H1 (cell line): ENCODE measurements at regions not wholly inside any gene's neighbourhood (a gene's known extent, or its start where the extent isn't known, plus 50 kb on each side); places are given as distances from the start of the nearest gene placed in this dataset.

Experiments used
- CTCF ChIA-PET: fragments of 300-600 bp; sonication (Branson Sonifier 250); formaldehyde crosslinking; loops from one replicate; lab custom pipeline; 2021; ENCODE audit not compliant: partially characterized antibody; lab: Charles Lee
- POLR2A ChIA-PET: fragments of 300-600 bp; sonication (Branson Sonifier 250); formaldehyde crosslinking; loops from one replicate; lab custom pipeline; 2021; ENCODE audit warnings: inconsistent platforms; ENCODE audit not compliant: partially characterized antibody; lab: Charles Lee
- DNase-seq, 2 experiments: peaks; one replicate each; pipeline versions ENCODE4 v3.0.0 to v3.0.0-alpha.2; 2010 to 2022; ENCODE audit warnings: low spot score in 2 of 2, low read depth in 1 of 2, mixed read lengths in 1 of 2
- FAIRE-seq: peaks from 2 replicates; lab custom pipeline; 2011; peaks lifted over from hg19 to GRCh38; lab: Jason Lieb, UNC
- H2AFZ ChIP-seq: 2 replicates; pipeline ENCODE4 v1.8.1; 2012; ENCODE audit warnings: low read length, inconsistent platforms
- H2AK5ac ChIP-seq: 2 replicates; pipeline ENCODE4 v1.6.1; 2013; ENCODE audit warnings: low read depth, low read length
- H2BK120ac ChIP-seq: replicated peaks from 2 replicates; pipeline ENCODE3; 2013; ENCODE audit warnings: low read depth, low read length, inconsistent platforms
- H2BK12ac ChIP-seq: 2 replicates; pipeline ENCODE4 v1.6.1; 2013; ENCODE audit warnings: low read depth, low read length
- H2BK15ac ChIP-seq: 2 replicates; pipeline ENCODE4 v1.6.1; 2013; ENCODE audit warnings: low read length
- H2BK20ac ChIP-seq: 2 replicates; pipeline ENCODE4 v1.6.1; 2013; ENCODE audit warnings: low read length
- H2BK5ac ChIP-seq: 2 replicates; pipeline ENCODE4 v1.6.1; 2013; ENCODE audit warnings: low read depth, low read length
- H3K14ac ChIP-seq: 2 replicates; pipeline ENCODE4 v1.6.1; 2013; ENCODE audit warnings: inconsistent platforms; ENCODE audit not compliant: insufficient read length
- H3K18ac ChIP-seq: 2 replicates; pipeline ENCODE4 v1.6.1; 2013; ENCODE audit warnings: low read length; ENCODE audit errors: extremely low read depth
- H3K23ac ChIP-seq: 2 replicates; pipeline ENCODE4 v1.6.1; 2013; ENCODE audit warnings: inconsistent platforms; ENCODE audit not compliant: insufficient read length
- H3K23me2 ChIP-seq: 2 replicates; pipeline ENCODE4 v1.6.1; 2013; ENCODE audit warnings: low read depth, low read length
- H3K27ac ChIP-seq: 2 replicates; pipeline ENCODE4 v1.6.1; 2011; ENCODE audit warnings: low read depth, low read length, inconsistent platforms
- H3K27me3 ChIP-seq, 4 experiments: replicated peaks in 1 of 4; 1 replicate in 1 of 4; 2 replicates in 3 of 4; pipeline versions ENCODE4 v1.6.1 to v1.8.1; 2011 to 2013; ENCODE audit warnings: low read length in 3 of 4, mild to moderate bottlenecking in 3 of 4, inconsistent platforms in 2 of 4, mixed read lengths in 2 of 4, moderate library complexity in 1 of 4; ENCODE audit not compliant: control insufficient read depth in 3 of 4, insufficient read depth in 3 of 4; ENCODE audit errors: extremely low read depth in 1 of 4
- H3K36me3 ChIP-seq, 4 experiments: 2 replicates each; pipeline versions ENCODE4 v1.6.1 to v1.8.1; 2011 to 2013; ENCODE audit warnings: mild to moderate bottlenecking in 4 of 4, low read length in 3 of 4, moderate library complexity in 2 of 4, control low read depth in 1 of 4, inconsistent platforms in 1 of 4; ENCODE audit not compliant: insufficient read depth in 4 of 4, control insufficient read depth in 2 of 4
- H3K4ac ChIP-seq: replicated peaks from 2 replicates; pipeline ENCODE3; 2013; ENCODE audit warnings: low read length, low read depth, mixed read lengths, inconsistent platforms; ENCODE audit not compliant: insufficient read length
- H3K4me1 ChIP-seq, 4 experiments: replicated peaks in 1 of 4; 1 replicate in 1 of 4; 2 replicates in 3 of 4; pipeline versions ENCODE4 v1.6.1 to v1.8.1; 2011 to 2013; ENCODE audit warnings: low read length in 3 of 4, inconsistent platforms in 2 of 4, mixed read lengths in 1 of 4; ENCODE audit not compliant: insufficient read depth in 4 of 4, control insufficient read depth in 3 of 4
- H3K4me2 ChIP-seq, 2 experiments: 2 replicates each; pipeline versions ENCODE4 v1.6.1 to v1.8.1; 2011 to 2013; ENCODE audit warnings: low read depth in 2 of 2, low read length in 2 of 2, control low read depth in 1 of 2, inconsistent platforms in 1 of 2, mild to moderate bottlenecking in 1 of 2; ENCODE audit not compliant: insufficient read depth in 1 of 2
- H3K4me3 ChIP-seq, 4 experiments: fragments of 200-600, 300-600 bp in 1 of 4; sonication (generic), shearing (Covaris generic), sonication (Bioruptor Twin) in 1 of 4; 2 replicates each; pipeline versions ENCODE4 v1.5.1 to v1.8.1; 2011 to 2016; ENCODE audit warnings: low read length in 4 of 4, low read depth in 3 of 4, control low read depth in 2 of 4, inconsistent platforms in 2 of 4, mild to moderate bottlenecking in 2 of 4, mixed read lengths in 1 of 4, moderate library complexity in 1 of 4; ENCODE audit not compliant: insufficient read depth in 2 of 4; ENCODE audit errors: extremely low read depth in 1 of 4
- H3K56ac ChIP-seq: replicated peaks from 2 replicates; pipeline ENCODE3; 2013; ENCODE audit warnings: low read depth, mild to moderate bottlenecking, mixed read lengths, low read length, inconsistent platforms; ENCODE audit not compliant: insufficient read length
- H3K79me1 ChIP-seq: 2 replicates; pipeline ENCODE4 v1.6.1; 2013; ENCODE audit warnings: low read depth, low read length, control low read depth
- H3K79me2 ChIP-seq, 2 experiments: 2 replicates each; pipeline versions ENCODE4 v1.6.1 to v1.8.1; 2012 to 2013; ENCODE audit warnings: low read length in 2 of 2, mild to moderate bottlenecking in 2 of 2, inconsistent platforms in 1 of 2; ENCODE audit not compliant: insufficient read depth in 2 of 2, control insufficient read depth in 1 of 2
- H3K9ac ChIP-seq, 4 experiments: replicated peaks in 1 of 4; 1 replicate in 1 of 4; 2 replicates in 3 of 4; pipeline versions ENCODE4 v1.6.1 to v1.8.1; 2011 to 2013; ENCODE audit warnings: low read depth in 3 of 4, low read length in 3 of 4, control low read depth in 2 of 4, mild to moderate bottlenecking in 2 of 4, moderate library complexity in 2 of 4, inconsistent platforms in 1 of 4; ENCODE audit errors: extremely low read depth in 1 of 4
- H3K9me3 ChIP-seq, 2 experiments: 2 replicates each; pipeline versions ENCODE4 v1.6.1 to v1.8.1; 2012 to 2013; ENCODE audit warnings: mild to moderate bottlenecking in 2 of 2, moderate library complexity in 2 of 2, control low read depth in 1 of 2, inconsistent platforms in 1 of 2, low read depth in 1 of 2, low read length in 1 of 2, mixed read lengths in 1 of 2; ENCODE audit not compliant: insufficient read depth in 2 of 2
- H4K20me1 ChIP-seq, 2 experiments: replicated peaks in 1 of 2; 2 replicates each; pipeline versions ENCODE3 to v1.8.1; 2011 to 2013; ENCODE audit warnings: inconsistent platforms in 2 of 2, low read length in 2 of 2, mild to moderate bottlenecking in 1 of 2; ENCODE audit not compliant: insufficient read depth in 2 of 2, control insufficient read depth in 1 of 2
- H4K5ac ChIP-seq: 2 replicates; pipeline ENCODE4 v1.6.1; 2013; ENCODE audit warnings: low read length, low read depth, mixed read lengths, inconsistent platforms; ENCODE audit not compliant: insufficient read length
- H4K8ac ChIP-seq: 2 replicates; pipeline ENCODE4 v1.8.0; 2013; ENCODE audit warnings: mild to moderate bottlenecking, moderate library complexity, low read length, inconsistent platforms; ENCODE audit not compliant: insufficient read depth; ENCODE audit errors: extremely low read depth
- H4K91ac ChIP-seq: replicated peaks from 2 replicates; pipeline ENCODE3; 2013; ENCODE audit warnings: low read length, mixed read lengths, inconsistent platforms; ENCODE audit not compliant: insufficient read length
- CREB1 ChIP-seq: IDR thresholded peaks from 2 replicates; pipeline ENCODE4 v1.6.1; 2012; ENCODE audit warnings: inconsistent platforms
- KDM5A ChIP-seq: fragments of 200-600 bp; IDR thresholded peaks from 2 replicates; pipeline ENCODE4 v1.7.1; 2012; ENCODE audit warnings: mild to moderate bottlenecking, low read length, inconsistent platforms, mixed read lengths
- MAFK ChIP-seq: IDR thresholded peaks from 2 replicates; pipeline ENCODE4 v1.6.1; 2012; ENCODE audit warnings: low read depth, mild to moderate bottlenecking, improper control_type of control experiment, low read length
- NANOG ChIP-seq: IDR thresholded peaks from 2 replicates; pipeline ENCODE4 v1.6.1; 2011; ENCODE audit warnings: low read length, low read depth, mild to moderate bottlenecking, inconsistent platforms; ENCODE audit not compliant: insufficient read depth, poor library complexity, severe bottlenecking
- POLR2A ChIP-seq, 2 experiments: IDR thresholded peaks; 1 replicate in 1 of 2; 2 replicates in 1 of 2; pipeline ENCODE4 v1.6.1; 2011; ENCODE audit warnings: low read depth in 2 of 2, low read length in 2 of 2, mild to moderate bottlenecking in 2 of 2; ENCODE audit errors: control extremely low read depth in 1 of 2
- POU5F1 ChIP-seq: IDR thresholded peaks from 2 replicates; pipeline ENCODE4 v1.6.1; 2011; ENCODE audit warnings: low read depth, mild to moderate bottlenecking, low read length, moderate library complexity
- WGBS, 2 experiments: shearing (Covaris generic) in 1 of 2; methylation state at CpG; one replicate each; pipeline versions ENCODE4 v1.1.6 to v1.1.7; 2013 to 2015; ENCODE audit warnings: low lambda C conversion rate in 2 of 2, mixed read lengths in 2 of 2, inconsistent platforms in 1 of 2, low coverage in 1 of 2, missing lambda C conversion rate in 1 of 2; ENCODE audit not compliant: insufficient replicate concordance in 2 of 2, insufficient coverage in 1 of 2, insufficient read length in 1 of 2; ENCODE audit errors: extremely low coverage in 1 of 2, missing lambda C conversion rate in 1 of 2; 5-methylcytosine and 5-hydroxymethylcytosine counted together
- TF ChIP-seq, protein P1 (sequence below), 3 experiments: IDR thresholded peaks; 1 replicate in 2 of 3; 2 replicates in 1 of 3; pipeline versions ENCODE4 v1.5.1 to v1.6.1; 2011; ENCODE audit warnings: low read length in 3 of 3, mild to moderate bottlenecking in 3 of 3, inconsistent platforms in 2 of 3, low read depth in 1 of 3, moderate library complexity in 1 of 3; ENCODE audit not compliant: insufficient read depth in 1 of 3; ENCODE audit errors: control extremely low read depth in 1 of 3

- H3K27ac ChIP-seq = no peak overlapping the region
- H3K4me3 ChIP-seq = no peak overlapping the region
- H4K20me1 ChIP-seq = no peaks in the 10 kb centered on the region
- no peak overlapping the region for H3K14ac ChIP-seq
- no peak overlapping the region for H3K56ac ChIP-seq
- no peak overlapping the region for H2BK20ac ChIP-seq
- no peaks in the 10 kb centered on the region for H3K79me2 ChIP-seq
- ChIA-PET POLR2A (no interaction called here), CTCF (interaction anchor here (0.6 kb wide), 2 partner anchors 51 to 115 kb away, joined by 3 to 5 read pairs; no protein-coding TSS in a partner anchor)
- H3K18ac ChIP-seq = no peak overlapping the region
- H2AFZ ChIP-seq = no peak overlapping the region
- no peak overlapping the region for H4K91ac ChIP-seq
- no peak overlapping the region for H3K4me2 ChIP-seq
- H2BK12ac ChIP-seq = no peak overlapping the region
- H3K4ac ChIP-seq = no peak overlapping the region
- H4K8ac ChIP-seq = no peak overlapping the region
- peaks cover 21 to 39% (median 26%) of the 10 kb centered on the region in 4 experiments for H3K27me3 ChIP-seq
- no peak for FAIRE-seq
- no peak overlapping the region for H2BK5ac ChIP-seq
- H3K4me1 ChIP-seq = no peaks in the 10 kb centered on the region; a peak in 1 of 7 replicates
- peaks cover 11 to 39% of the 10 kb centered on the region in 2 experiments for H3K9me3 ChIP-seq
- no peaks in the 10 kb centered on the region; a peak in 1 of 8 replicates for H3K36me3 ChIP-seq
- 85% methylated on average over 26 of the region's 32 CpGs; no CpG with 5 or more reads in 1 of the 2 experiments for WGBS, 2 experiments
- H3K23me2 ChIP-seq = no peaks in the 10 kb centered on the region; the same call in 1 of the 2 replicates
- H4K5ac ChIP-seq = no peak overlapping the region
- no peak overlapping the region for H2BK15ac ChIP-seq
- H3K9ac ChIP-seq = no peak overlapping the region
- no peak overlapping the region for H2AK5ac ChIP-seq
- no peaks in the 10 kb centered on the region for H3K79me1 ChIP-seq
- H2BK120ac ChIP-seq = no peak overlapping the region
- H3K23ac ChIP-seq = no peak overlapping the region
- no peak for TF ChIP-seq NANOG
- no peak for TF ChIP-seq MAFK
- TF ChIP-seq KDM5A = no peak
- no peak for TF ChIP-seq POU5F1
- TF ChIP-seq, protein P1, sequence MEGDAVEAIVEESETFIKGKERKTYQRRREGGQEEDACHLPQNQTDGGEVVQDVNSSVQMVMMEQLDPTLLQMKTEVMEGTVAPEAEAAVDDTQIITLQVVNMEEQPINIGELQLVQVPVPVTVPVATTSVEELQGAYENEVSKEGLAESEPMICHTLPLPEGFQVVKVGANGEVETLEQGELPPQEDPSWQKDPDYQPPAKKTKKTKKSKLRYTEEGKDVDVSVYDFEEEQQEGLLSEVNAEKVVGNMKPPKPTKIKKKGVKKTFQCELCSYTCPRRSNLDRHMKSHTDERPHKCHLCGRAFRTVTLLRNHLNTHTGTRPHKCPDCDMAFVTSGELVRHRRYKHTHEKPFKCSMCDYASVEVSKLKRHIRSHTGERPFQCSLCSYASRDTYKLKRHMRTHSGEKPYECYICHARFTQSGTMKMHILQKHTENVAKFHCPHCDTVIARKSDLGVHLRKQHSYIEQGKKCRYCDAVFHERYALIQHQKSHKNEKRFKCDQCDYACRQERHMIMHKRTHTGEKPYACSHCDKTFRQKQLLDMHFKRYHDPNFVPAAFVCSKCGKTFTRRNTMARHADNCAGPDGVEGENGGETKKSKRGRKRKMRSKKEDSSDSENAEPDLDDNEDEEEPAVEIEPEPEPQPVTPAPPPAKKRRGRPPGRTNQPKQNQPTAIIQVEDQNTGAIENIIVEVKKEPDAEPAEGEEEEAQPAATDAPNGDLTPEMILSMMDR (IDR thresholded peaks at IDR 0.05; ENCODE audit: control extremely low read depth in 1 of 3, insufficient read depth in 1 of 3, low read depth in 1 of 3, low read length in 3 of 3) = no peak
- no peak for TF ChIP-seq POLR2A (IDR thresholded peaks at IDR 0.05; ENCODE audit: control extremely low read depth in 1 of 2, low read depth in 2 of 2, low read length in 2 of 2)
- no peak for TF ChIP-seq CREB1
- TF ChIP-seq, all 59 proteins: peak for 0
- DNase-seq = no peak
Observed at GRCh38 chr2:215218587-215219577, 80.5 kb upstream of the ABCA12 start.
